H9 (cell line): ENCODE measurements at regions not wholly inside any gene's neighbourhood (a gene's known extent, or its start where the extent isn't known, plus 50 kb on each side); places are given as distances from the start of the nearest gene placed in this dataset.

Source experiments
- DNase-seq: peaks from one replicate; pipeline ENCODE4 v3.0.0-alpha.2; 2017
- H2AFZ ChIP-seq: one replicate; pipeline ENCODE4 v1.6.1; 2013; ENCODE audit warnings: mild to moderate bottlenecking, low read length, control low read depth, moderate library complexity
- H2AK5ac ChIP-seq: 2 replicates; pipeline ENCODE4 v1.6.1; 2013; ENCODE audit warnings: low read length, control low read depth, mixed read lengths; ENCODE audit not compliant: insufficient read length
- H2BK120ac ChIP-seq: one replicate; pipeline ENCODE4 v1.6.1; 2013; ENCODE audit warnings: low read depth, mild to moderate bottlenecking, low read length, control low read depth, inconsistent platforms; ENCODE audit not compliant: poor library complexity, severe bottlenecking
- H2BK12ac ChIP-seq: 2 replicates; pipeline ENCODE4 v1.6.1; 2013; ENCODE audit warnings: low read length, control low read depth, mixed read lengths, low read depth; ENCODE audit not compliant: insufficient read length
- H2BK15ac ChIP-seq: 2 replicates; pipeline ENCODE4 v1.6.1; 2013; ENCODE audit warnings: low read depth, low read length, control low read depth
- H2BK20ac ChIP-seq: one replicate; pipeline ENCODE4 v1.6.1; 2013; ENCODE audit warnings: low read depth, mild to moderate bottlenecking, low read length, control low read depth, inconsistent platforms; ENCODE audit not compliant: poor library complexity, severe bottlenecking
- H2BK5ac ChIP-seq: 2 replicates; pipeline ENCODE4 v1.6.1; 2013; ENCODE audit warnings: low read length, control low read depth, mixed read lengths; ENCODE audit not compliant: insufficient read length
- H3K14ac ChIP-seq: 2 replicates; pipeline ENCODE4 v1.6.1; 2013; ENCODE audit warnings: low read length, control low read depth; ENCODE audit not compliant: insufficient read depth
- H3K18ac ChIP-seq: 2 replicates; pipeline ENCODE4 v1.6.1; 2013; ENCODE audit warnings: low read depth, mild to moderate bottlenecking, mixed read lengths, low read length, control low read depth; ENCODE audit not compliant: insufficient read length
- H3K23ac ChIP-seq: 2 replicates; pipeline ENCODE4 v1.6.1; 2013; ENCODE audit warnings: low read length, control low read depth, mixed read lengths, low read depth; ENCODE audit not compliant: insufficient read length
- H3K23me2 ChIP-seq: 2 replicates; pipeline ENCODE4 v1.6.1; 2013; ENCODE audit warnings: low read depth, mild to moderate bottlenecking, mixed read lengths, low read length, control low read depth; ENCODE audit not compliant: insufficient read length, poor library complexity, severe bottlenecking
- H3K27ac ChIP-seq: 2 replicates; pipeline ENCODE4 v1.5.1; 2013; ENCODE audit warnings: low read length, control low read depth, mixed read lengths, low read depth; ENCODE audit not compliant: insufficient read length
- H3K27me3 ChIP-seq: 2 replicates; pipeline ENCODE4 v1.6.1; 2013; ENCODE audit warnings: low read length, control low read depth, inconsistent platforms; ENCODE audit not compliant: insufficient read depth
- H3K4ac ChIP-seq: 2 replicates; pipeline ENCODE4 v1.6.1; 2013; ENCODE audit warnings: low read depth, mild to moderate bottlenecking, control low read depth, inconsistent platforms, low read length, moderate library complexity
- H3K4me1 ChIP-seq: 2 replicates; pipeline ENCODE4 v1.6.1; 2013; ENCODE audit warnings: low read length, control low read depth, inconsistent platforms; ENCODE audit not compliant: insufficient read depth
- H3K4me2 ChIP-seq: 2 replicates; pipeline ENCODE4 v1.6.1; 2013; ENCODE audit warnings: low read length, control low read depth, mixed read lengths; ENCODE audit not compliant: insufficient read length, insufficient read depth
- H3K56ac ChIP-seq: 2 replicates; pipeline ENCODE4 v1.6.1; 2013; ENCODE audit warnings: low read depth, mild to moderate bottlenecking, mixed read lengths, low read length, control low read depth; ENCODE audit not compliant: insufficient read length
- H3K79me1 ChIP-seq: 2 replicates; pipeline ENCODE4 v1.6.1; 2013; ENCODE audit warnings: low read depth, mild to moderate bottlenecking, moderate library complexity, low read length, control low read depth, inconsistent platforms; ENCODE audit not compliant: insufficient read depth, poor library complexity, severe bottlenecking
- H3K79me2 ChIP-seq: 2 replicates; pipeline ENCODE4 v1.6.1; 2013; ENCODE audit warnings: low read length, control low read depth, inconsistent platforms; ENCODE audit not compliant: insufficient read depth
- H3K9ac ChIP-seq: 2 replicates; pipeline ENCODE4 v1.6.1; 2013; ENCODE audit warnings: low read length, control low read depth, mixed read lengths; ENCODE audit not compliant: insufficient read length; ENCODE audit errors: extremely low read depth
- H3K9me3 ChIP-seq: one replicate; pipeline ENCODE4 v1.6.1; 2013; ENCODE audit warnings: low read depth, low read length, inconsistent platforms; ENCODE audit not compliant: control insufficient read depth
- H3T11ph ChIP-seq: one replicate; pipeline ENCODE4 v1.6.1; 2013; ENCODE audit warnings: mild to moderate bottlenecking, low read length, control low read depth, inconsistent platforms
- H4K20me1 ChIP-seq: one replicate; pipeline ENCODE4 v1.6.1; 2013; ENCODE audit not compliant: control insufficient read depth, insufficient read length, insufficient read depth
- H4K5ac ChIP-seq: 2 replicates; pipeline ENCODE4 v1.6.1; 2013; ENCODE audit warnings: low read depth, mild to moderate bottlenecking, mixed read lengths, low read length, control low read depth; ENCODE audit not compliant: insufficient read length
- H4K8ac ChIP-seq: replicated peaks from 2 replicates; pipeline ENCODE4 v1.6.1; 2013; ENCODE audit warnings: low read length, control low read depth, mixed read lengths, low read depth; ENCODE audit not compliant: insufficient read length
- H4K91ac ChIP-seq: 2 replicates; pipeline ENCODE4 v1.6.1; 2013; ENCODE audit warnings: low read depth, mild to moderate bottlenecking, moderate library complexity, mixed read lengths, low read length, control low read depth; ENCODE audit not compliant: insufficient read length
- H3K27ac Mint-ChIP-seq, 3 experiments: 2 replicates in 2 of 3; 3 replicates in 1 of 3; pipeline ENCODE4 v1.8.0; 2020 to 2021; ENCODE audit warnings: mixed read lengths in 3 of 3, mild to moderate bottlenecking in 1 of 3, moderate library complexity in 1 of 3
- H3K27me3 Mint-ChIP-seq: 2 replicates; pipeline ENCODE4 v1.8.0; 2021; ENCODE audit warnings: low read depth, mild to moderate bottlenecking, moderate library complexity, mixed read lengths
- H3K36me3 Mint-ChIP-seq, 3 experiments: 2 replicates in 2 of 3; 3 replicates in 1 of 3; pipeline ENCODE4 v1.8.0; 2020 to 2021; ENCODE audit warnings: low read depth in 3 of 3, mixed read lengths in 3 of 3; ENCODE audit not compliant: insufficient read depth in 1 of 3
- H3K4me1 Mint-ChIP-seq, 2 experiments: 2 replicates each; pipeline ENCODE4 v1.8.0; 2020; ENCODE audit warnings: mixed read lengths in 2 of 2
- H3K4me3 Mint-ChIP-seq, 2 experiments: 2 replicates in 1 of 2; 3 replicates in 1 of 2; pipeline ENCODE4 v1.8.0; 2020 to 2021; ENCODE audit warnings: mild to moderate bottlenecking in 2 of 2, mixed read lengths in 2 of 2, moderate library complexity in 1 of 2
- H3K9me3 Mint-ChIP-seq, 2 experiments: 2 replicates in 1 of 2; 3 replicates in 1 of 2; pipeline ENCODE4 v1.8.0; 2020; ENCODE audit warnings: mild to moderate bottlenecking in 2 of 2, mixed read lengths in 2 of 2, moderate library complexity in 1 of 2
- CTCF ChIP-seq: fragments of 200-600 bp; sonication (generic); conservative IDR thresholded peaks from 3 replicates; pipeline ENCODE4 v1.8.0; 2021; ENCODE audit warnings: antibody characterized with exemption, mild to moderate bottlenecking
- WGBS: extraction: QIAGEN DNeasy Blood & Tissue Kit; methylation state at CpG from one replicate; pipeline ENCODE4 v1.1.7; 2013; ENCODE audit warnings: missing lambda C conversion rate, low lambda C conversion rate, mixed read lengths; ENCODE audit not compliant: insufficient read length; ENCODE audit errors: extremely low coverage; 5-methylcytosine and 5-hydroxymethylcytosine counted together

DNA sequence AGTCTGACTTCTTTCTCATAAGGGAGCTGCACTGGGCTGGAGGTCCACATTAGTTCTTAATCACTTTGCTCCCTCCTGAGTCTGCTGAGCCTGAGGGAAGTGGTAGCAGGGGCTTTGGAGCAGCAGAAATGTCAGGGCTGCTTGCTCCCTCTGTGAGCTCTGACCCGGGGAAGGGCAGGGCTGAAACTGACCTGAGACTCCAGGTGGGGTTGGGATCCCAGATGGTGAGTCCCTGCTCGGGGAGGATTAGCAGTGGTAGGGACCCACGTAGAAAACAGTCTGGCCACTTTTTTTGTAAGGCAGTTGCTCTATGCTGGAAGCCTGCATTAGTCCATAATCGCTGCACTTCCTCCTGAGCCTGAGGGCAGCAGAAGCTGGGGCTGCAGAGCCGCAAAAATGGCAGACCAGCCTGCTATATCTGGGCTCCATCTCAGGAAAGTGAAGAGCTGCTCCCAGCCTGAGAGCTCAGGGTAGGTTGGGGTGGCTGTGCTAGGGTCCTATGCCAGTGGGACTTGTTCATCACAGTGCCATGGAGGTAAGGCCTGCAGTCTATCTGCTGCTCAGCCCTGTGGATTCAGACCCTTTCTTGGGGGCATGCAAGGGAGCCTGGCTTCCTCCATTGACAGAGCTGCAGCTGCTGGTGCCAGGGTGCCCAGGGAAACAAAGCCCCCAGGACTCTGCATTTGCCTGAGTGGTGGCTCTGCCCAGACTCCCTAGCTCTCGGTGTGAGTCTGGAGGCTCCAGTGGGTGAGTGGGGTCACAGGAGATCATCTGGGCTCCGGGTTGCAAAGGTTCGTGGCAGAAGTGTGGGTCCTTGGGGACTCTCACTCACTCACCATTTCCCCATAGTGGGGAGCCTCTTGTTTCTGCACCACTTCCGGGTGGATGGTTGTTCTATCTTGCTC lies 854.3 kb downstream of the LUZP2 start:
- Mint-ChIP-seq H3K4me3 (no peak overlapping the region), H3K27me3 (no peaks in the 10 kb centered on the region), H3K9me3 (peaks cover 0 to 4% of the 10 kb centered on the region in 2 experiments; a peak in 3 of 5 replicates), H3K27ac (peak overlapping the region in 2 of 3 experiments; percentile 51 to 72; a peak in 2 of 7 replicates), H3K36me3 (no peaks in the 10 kb centered on the region), H3K4me1 (no peaks in the 10 kb centered on the region; a peak in 1 of 4 replicates)
- H2AFZ ChIP-seq: no peak overlapping the region
- no peak overlapping the region; the same call in 1 of the 2 replicates for H3K14ac ChIP-seq
- H2BK15ac ChIP-seq: no peak overlapping the region
- H3K23me2 ChIP-seq: no peaks in the 10 kb centered on the region
- no peak overlapping the region for H4K5ac ChIP-seq
- no peaks in the 10 kb centered on the region for H3K4me1 ChIP-seq
- no peaks in the 10 kb centered on the region for H3K79me2 ChIP-seq
- no peak overlapping the region for H4K91ac ChIP-seq
- no peak overlapping the region for H2BK120ac ChIP-seq
- no peak overlapping the region for H3K9ac ChIP-seq
- no peak overlapping the region for H2AK5ac ChIP-seq
- no peak overlapping the region for H2BK5ac ChIP-seq
- H3K18ac ChIP-seq: no peak overlapping the region
- WGBS: no CpG with 5 or more reads among the region's 9 CpGs
- H3K79me1 ChIP-seq: no peaks in the 10 kb centered on the region
- TF ChIP-seq CTCF: no peak
- no peaks in the 10 kb centered on the region for H3K9me3 ChIP-seq
- no peak overlapping the region for H2BK12ac ChIP-seq
- no peak overlapping the region for H3K56ac ChIP-seq
- H3K27me3 ChIP-seq: no peaks in the 10 kb centered on the region
- H3K4me2 ChIP-seq: no peak overlapping the region
- no peaks in the 10 kb centered on the region for H4K20me1 ChIP-seq
- no peak overlapping the region for H3K4ac ChIP-seq
- H3K27ac ChIP-seq: no peak overlapping the region
- no peak overlapping the region for H4K8ac ChIP-seq
- no peak overlapping the region for H2BK20ac ChIP-seq
- H3T11ph ChIP-seq: no peak overlapping the region
- no peak overlapping the region for H3K23ac ChIP-seq
- DNase-seq: peak; percentile 22
